Upper lobe of left lung (tissue), 6 donors: ENCODE measurements at regions not wholly inside any gene's neighbourhood (a gene's known extent, or its start where the extent isn't known, plus 50 kb on each side); places are given as distances from the start of the nearest gene placed in this dataset.

Experiments used
- ATAC-seq, 2 donors: fragments of 200-7000 bp; cut with Tn5 transposase; one replicate each; pipeline ENCODE4 v1.9.1; 2022; ENCODE audit warnings: mild to moderate bottlenecking in 2 of 2, moderate library complexity in 2 of 2; ENCODE audit not compliant: low FRiP score in 2 of 2
- DNase-seq, 2 donors: peaks; one replicate each; pipeline ENCODE4 v3.0.0-alpha.2; 2019 to 2020
- H3K27ac ChIP-seq, 4 donors: fragments of 200-600 bp; sonication (generic); one replicate each; pipeline ENCODE4 v1.5.1; 2016 to 2019
- H3K27me3 ChIP-seq, 4 donors: fragments of 200-600 bp; sonication (generic); one replicate each; pipeline ENCODE4 v1.5.1; 2017 to 2019
- H3K36me3 ChIP-seq, 4 donors: fragments of 200-600 bp; sonication (generic); one replicate each; pipeline ENCODE4 v1.5.1; 2016 to 2019
- H3K4me1 ChIP-seq, 4 donors: fragments of 200-600 bp; sonication (generic); one replicate each; pipeline ENCODE4 v1.5.1; 2018 to 2019
- H3K4me3 ChIP-seq, 4 donors: fragments of 200-600 bp; sonication (generic); one replicate each; pipeline ENCODE4 v1.5.1; 2017 to 2019; ENCODE audit warnings: mild to moderate bottlenecking in 2 of 4, moderate library complexity in 1 of 4
- H3K9me3 ChIP-seq, 4 donors: fragments of 200-600 bp; sonication (generic); one replicate each; pipeline ENCODE4 v1.5.1; 2018 to 2019
- EP300 ChIP-seq, 4 donors: sonication (generic); formaldehyde crosslinking; IDR thresholded peaks; one replicate each; pipeline ENCODE4 v1.5.1; 2017; ENCODE audit warnings: antibody characterized with exemption in 4 of 4, control low read depth in 2 of 4
- POLR2A ChIP-seq, 4 donors: fragments of 450-650 bp; IDR thresholded peaks; one replicate each; pipeline ENCODE4 v1.5.1; 2016 to 2017; ENCODE audit warnings: antibody characterized with exemption in 4 of 4, mild to moderate bottlenecking in 2 of 4
- POLR2AphosphoS5 ChIP-seq, 2 donors: sonication (generic); formaldehyde crosslinking; IDR thresholded peaks; one replicate each; pipeline ENCODE4 v1.5.1; 2017; ENCODE audit warnings: antibody characterized with exemption in 2 of 2
- WGBS, 2 donors: methylation state at CpG; one replicate each; pipeline ENCODE4 v1.1.5; 2017 to 2018; 5-methylcytosine and 5-hydroxymethylcytosine counted together
- TF ChIP-seq, protein P1 (sequence below), 6 experiments: fragments of 450-650 bp in 4 of 6; fragments of 200-600 bp in 2 of 6; sonication (generic) in 2 of 6; IDR thresholded peaks; one replicate each; pipeline ENCODE4 v1.5.1; 2016 to 2019; ENCODE audit warnings: antibody characterized with exemption in 6 of 6
- donor health status: DM: no; HTN: no; CAD: no; lungs with moderate emphysema.
- donor health status: DM: no; HTN: yes; CAD: no; lungs with severe emphysema.

DNA sequence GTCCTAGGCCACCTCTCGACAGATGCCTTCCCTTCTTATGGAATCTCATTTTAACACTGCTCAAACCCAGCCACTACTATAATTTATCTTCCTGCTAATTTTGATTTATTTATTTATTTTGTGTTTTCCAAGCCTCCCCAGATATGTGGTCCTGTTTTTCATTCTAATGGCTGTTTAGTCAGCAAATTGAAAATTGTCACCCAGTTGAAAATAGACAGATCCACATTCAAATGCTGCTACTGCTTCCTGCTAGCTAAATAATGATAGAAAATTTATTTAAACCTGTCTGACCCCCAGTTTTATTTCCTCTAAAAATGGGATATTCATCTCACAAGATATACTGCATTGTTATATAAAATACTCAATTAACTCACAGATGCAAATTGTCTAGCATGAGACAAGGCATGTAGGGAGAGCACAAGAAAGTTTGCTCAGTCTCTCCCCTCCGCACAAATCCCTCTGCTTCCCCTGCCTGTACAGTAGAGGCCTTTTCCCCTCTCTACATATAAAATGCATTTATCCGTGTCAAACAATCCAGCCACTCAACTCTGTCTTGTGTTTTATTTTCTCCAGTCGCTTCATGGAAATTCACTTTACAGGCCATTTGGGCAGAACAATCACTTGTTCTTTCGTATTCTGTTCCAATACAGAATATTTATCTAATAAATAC lies 389.9 kb downstream of the SOX11 start:
- Histone ChIP-seq H3K27ac (no peak overlapping the region), H3K9me3 (no peaks in the 10 kb centered on the region), H3K4me3 (no peak overlapping the region), H3K27me3 (no peaks in the 10 kb centered on the region), H3K36me3 (no peaks in the 10 kb centered on the region), H3K4me1 (peaks cover 0 to 6% (median 0%) of the 10 kb centered on the region in 4 donors)
- WGBS, 2 donors = 91 to 92% methylated on average over 5 of the region's 5 CpGs
- TF ChIP-seq POLR2AphosphoS5 (IDR thresholded peaks at IDR 0.05) (no peak), POLR2A (IDR thresholded peaks at IDR 0.05) (no peak), EP300 (IDR thresholded peaks at IDR 0.05) (no peak)
- TF ChIP-seq, protein P1, sequence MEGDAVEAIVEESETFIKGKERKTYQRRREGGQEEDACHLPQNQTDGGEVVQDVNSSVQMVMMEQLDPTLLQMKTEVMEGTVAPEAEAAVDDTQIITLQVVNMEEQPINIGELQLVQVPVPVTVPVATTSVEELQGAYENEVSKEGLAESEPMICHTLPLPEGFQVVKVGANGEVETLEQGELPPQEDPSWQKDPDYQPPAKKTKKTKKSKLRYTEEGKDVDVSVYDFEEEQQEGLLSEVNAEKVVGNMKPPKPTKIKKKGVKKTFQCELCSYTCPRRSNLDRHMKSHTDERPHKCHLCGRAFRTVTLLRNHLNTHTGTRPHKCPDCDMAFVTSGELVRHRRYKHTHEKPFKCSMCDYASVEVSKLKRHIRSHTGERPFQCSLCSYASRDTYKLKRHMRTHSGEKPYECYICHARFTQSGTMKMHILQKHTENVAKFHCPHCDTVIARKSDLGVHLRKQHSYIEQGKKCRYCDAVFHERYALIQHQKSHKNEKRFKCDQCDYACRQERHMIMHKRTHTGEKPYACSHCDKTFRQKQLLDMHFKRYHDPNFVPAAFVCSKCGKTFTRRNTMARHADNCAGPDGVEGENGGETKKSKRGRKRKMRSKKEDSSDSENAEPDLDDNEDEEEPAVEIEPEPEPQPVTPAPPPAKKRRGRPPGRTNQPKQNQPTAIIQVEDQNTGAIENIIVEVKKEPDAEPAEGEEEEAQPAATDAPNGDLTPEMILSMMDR (IDR thresholded peaks at IDR 0.05) = no peak
- no peak for ATAC-seq
- DNase-seq = no peak

DNA sequence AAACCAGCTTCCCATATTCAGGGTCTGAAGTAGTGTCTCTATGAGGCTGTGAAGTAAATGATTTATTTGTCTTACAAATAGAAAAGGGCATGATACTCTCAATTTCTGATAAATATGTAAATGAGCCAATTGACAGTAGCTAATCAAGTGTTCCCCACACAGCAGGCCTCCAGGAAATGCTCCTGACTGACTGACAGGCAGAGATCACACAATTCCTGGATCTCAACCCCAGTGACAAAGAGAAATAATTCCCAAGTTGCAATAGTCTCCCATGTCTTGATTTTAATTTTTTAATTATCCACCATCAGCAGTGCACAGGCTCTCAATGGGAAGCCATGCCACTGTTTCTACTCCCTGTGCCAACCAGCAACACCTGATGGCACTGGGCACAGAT lies 390.4 kb downstream of the SOX11 start:
- Histone ChIP-seq H3K4me3 (no peak overlapping the region), H3K36me3 (no peaks in the 10 kb centered on the region), H3K27me3 (no peaks in the 10 kb centered on the region), H3K27ac (no peak overlapping the region), H3K9me3 (no peaks in the 10 kb centered on the region), H3K4me1 (peaks cover 0 to 5% (median 0%) of the 10 kb centered on the region in 4 donors)
- ATAC-seq = no peak
- DNase-seq = no peak
- TF ChIP-seq POLR2A (IDR thresholded peaks at IDR 0.05) (no peak), POLR2AphosphoS5 (IDR thresholded peaks at IDR 0.05) (no peak), EP300 (IDR thresholded peaks at IDR 0.05) (no peak)
- TF ChIP-seq, protein P1 (IDR thresholded peaks at IDR 0.05) = no peak

DNA sequence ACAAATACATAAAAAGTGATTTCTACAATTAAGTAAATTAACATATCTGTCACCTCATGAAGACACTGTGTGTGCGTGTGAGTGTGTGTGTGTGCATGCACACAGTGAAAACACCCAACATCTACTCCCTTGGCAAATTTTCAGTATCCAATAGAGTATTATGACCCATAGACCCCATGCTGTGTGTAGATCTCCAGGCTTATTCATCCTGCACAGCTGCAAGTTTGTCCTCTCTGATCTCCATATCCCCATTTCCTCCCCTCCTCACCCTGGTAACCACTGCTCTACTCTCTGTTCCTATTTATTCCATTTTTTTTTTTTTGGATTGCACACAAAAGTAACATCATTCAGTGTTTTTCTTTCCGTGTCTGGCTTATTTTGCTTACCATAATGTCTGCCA lies 391.0 kb downstream of the SOX11 start:
- Histone ChIP-seq H3K9me3 (no peaks in the 10 kb centered on the region), H3K4me3 (no peak overlapping the region), H3K36me3 (no peaks in the 10 kb centered on the region), H3K27me3 (no peaks in the 10 kb centered on the region), H3K4me1 (no peaks in the 10 kb centered on the region), H3K27ac (no peak overlapping the region)
- ATAC-seq (no peak), DNase-seq (no peak)
- TF ChIP-seq POLR2AphosphoS5 (IDR thresholded peaks at IDR 0.05) (no peak), EP300 (IDR thresholded peaks at IDR 0.05) (no peak), POLR2A (IDR thresholded peaks at IDR 0.05) (no peak)
- TF ChIP-seq, protein P1 (IDR thresholded peaks at IDR 0.05) = no peak
- 80 to 86% methylated on average over 2 of the region's 2 CpGs for WGBS, 2 donors

DNA sequence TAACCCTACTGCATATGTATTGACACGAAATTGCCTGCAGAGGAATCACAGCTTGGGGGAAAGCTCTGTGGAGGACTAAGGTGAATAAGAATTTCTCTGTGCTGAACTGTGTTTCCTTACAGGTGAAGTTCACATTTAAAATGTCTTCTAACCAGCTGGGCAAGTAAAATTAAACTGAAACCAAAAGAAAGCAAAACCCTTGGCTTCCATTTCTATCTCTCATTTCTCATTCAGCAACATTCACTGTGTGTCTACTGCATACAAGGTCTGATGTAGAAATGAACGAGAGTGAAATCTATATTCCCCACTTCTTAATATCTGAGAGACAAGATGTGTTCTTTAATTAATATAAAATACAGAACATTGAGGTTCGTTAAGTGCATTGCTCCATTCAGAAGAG lies 397.3 kb downstream of the SOX11 start:
- no peak for DNase-seq
- 71 to 75% methylated on average over 3 of the region's 3 CpGs for WGBS, 2 donors
- TF ChIP-seq, protein P1 (IDR thresholded peaks at IDR 0.05) = no peak
- no peak for TF ChIP-seq EP300 (IDR thresholded peaks at IDR 0.05)
- no peak for TF ChIP-seq POLR2AphosphoS5 (IDR thresholded peaks at IDR 0.05)
- TF ChIP-seq POLR2A (IDR thresholded peaks at IDR 0.05) = no peak
- no peak for ATAC-seq
- no peaks in the 10 kb centered on the region for H3K4me1 ChIP-seq
- H3K27me3 ChIP-seq = no peaks in the 10 kb centered on the region
- no peaks in the 10 kb centered on the region for H3K36me3 ChIP-seq
- H3K4me3 ChIP-seq = no peak overlapping the region
- H3K9me3 ChIP-seq = no peaks in the 10 kb centered on the region
- no peak overlapping the region for H3K27ac ChIP-seq

DNA sequence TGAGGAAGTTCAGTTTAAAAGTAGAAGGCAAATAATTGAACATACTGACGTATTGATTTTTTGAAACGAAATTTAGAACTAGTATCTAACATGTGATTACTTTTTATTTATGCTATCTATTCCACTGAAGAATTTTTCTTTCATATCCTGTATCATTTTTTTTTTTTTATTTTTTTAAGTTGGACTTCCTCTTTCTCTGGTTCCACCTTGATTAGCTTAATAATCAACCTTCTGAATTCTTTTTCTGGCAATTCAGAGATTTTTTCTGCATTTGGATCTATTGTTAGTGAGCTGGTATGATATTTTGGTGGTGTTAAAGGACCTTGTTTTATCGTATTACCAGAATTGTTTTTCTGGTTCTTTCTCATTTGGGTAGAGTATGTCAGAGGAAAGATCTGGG lies 411.2 kb downstream of the SOX11 start:
- Histone ChIP-seq H3K27ac (no peak overlapping the region), H3K27me3 (no peaks in the 10 kb centered on the region), H3K4me3 (no peak overlapping the region), H3K36me3 (no peaks in the 10 kb centered on the region), H3K9me3 (no peaks in the 10 kb centered on the region), H3K4me1 (no peaks in the 10 kb centered on the region)
- TF ChIP-seq EP300 (IDR thresholded peaks at IDR 0.05) (no peak), POLR2AphosphoS5 (IDR thresholded peaks at IDR 0.05) (no peak), POLR2A (IDR thresholded peaks at IDR 0.05) (no peak)
- TF ChIP-seq, protein P1 (IDR thresholded peaks at IDR 0.05) = no peak
- 88 to 89% methylated on average over 3 of the region's 3 CpGs for WGBS, 2 donors
- no peak for DNase-seq
- ATAC-seq = no peak
